ENCODE measurements at regions not wholly inside any gene's neighbourhood (a gene's known extent, or its start where the extent isn't known, plus 50 kb on each side); places are given as distances from the start of the nearest gene placed in this dataset.

- no peaks in the 10 kb centered on the region for H3K27me3 ChIP-seq
- H3K4me1 ChIP-seq, result no peaks in the 10 kb centered on the region
- H3K27ac ChIP-seq, result no peak overlapping the region
- no peaks in the 10 kb centered on the region for H3K9me3 ChIP-seq
- intact Hi-C loops (cut with DNase I), result no loop called here
- 79 to 80% methylated on average over 15 of the region's 15 CpGs for WGBS, 2 donors
- H3K36me3 ChIP-seq (replicated peaks in 1 of 2; ENCODE audit: insufficient read depth in 1 of 2, low read depth in 2 of 2), result no peaks in the 10 kb centered on the region
- no peak for ATAC-seq
- DNase-seq, result no peak
- no peak overlapping the region for H3K4me3 ChIP-seq
- TF ChIP-seq CTCF (IDR thresholded peaks at IDR 0.05) (no peak), POLR2A (IDR thresholded peaks at IDR 0.05) (no peak)
These were observed 254.0 kb upstream of the IRX1 start for GRCh38 chr5:3341446-3342240.

GRCh38 chr5:3340471-3340870, 255.2 kb upstream of the IRX1 start:
- intact Hi-C loops (cut with DNase I), result no loop called here
- Histone ChIP-seq H3K27ac (no peak overlapping the region), H3K36me3 (replicated peaks in 1 of 2; ENCODE audit: insufficient read depth in 1 of 2, low read depth in 2 of 2) (no peaks in the 10 kb centered on the region), H3K4me3 (no peak overlapping the region), H3K27me3 (no peaks in the 10 kb centered on the region), H3K9me3 (no peaks in the 10 kb centered on the region), H3K4me1 (no peaks in the 10 kb centered on the region)
- 62 to 69% methylated on average over 4 to 12 of the region's 12 CpGs for WGBS, 2 donors
- DNase-seq, result no peak
- TF ChIP-seq CTCF (IDR thresholded peaks at IDR 0.05) (no peak), POLR2A (IDR thresholded peaks at IDR 0.05) (no peak)
- no peak for ATAC-seq

DNA sequence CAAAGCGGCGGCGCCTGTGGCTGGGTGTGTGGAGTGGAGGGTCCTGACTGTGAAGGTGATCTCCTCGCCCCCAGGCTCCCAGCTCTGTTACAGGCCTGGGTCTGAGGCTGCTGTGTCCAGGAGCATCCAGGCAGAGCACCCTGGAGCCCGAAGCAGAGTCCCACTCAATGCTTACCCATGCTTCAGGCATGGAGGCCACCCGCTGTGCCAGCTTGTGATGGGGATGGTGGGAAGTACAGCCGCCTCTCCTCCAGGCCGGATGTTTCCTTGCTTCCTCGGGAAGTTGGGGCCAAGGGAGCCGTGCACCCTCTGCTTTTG, 255.9 kb upstream of the IRX1 start:
- WGBS, 2 donors, result 55 to 60% methylated on average over 9 to 10 of the region's 10 CpGs
- Histone ChIP-seq H3K4me3 (no peak overlapping the region), H3K36me3 (replicated peaks in 1 of 2; ENCODE audit: insufficient read depth in 1 of 2, low read depth in 2 of 2) (no peaks in the 10 kb centered on the region), H3K9me3 (no peaks in the 10 kb centered on the region), H3K27me3 (no peaks in the 10 kb centered on the region), H3K27ac (no peak overlapping the region), H3K4me1 (no peaks in the 10 kb centered on the region)
- no peak for TF ChIP-seq POLR2A (IDR thresholded peaks at IDR 0.05)
- no peak for TF ChIP-seq CTCF (IDR thresholded peaks at IDR 0.05)
- DNase-seq (no peak), ATAC-seq (no peak)
- intact Hi-C loops (cut with DNase I), result no loop called here

DNA sequence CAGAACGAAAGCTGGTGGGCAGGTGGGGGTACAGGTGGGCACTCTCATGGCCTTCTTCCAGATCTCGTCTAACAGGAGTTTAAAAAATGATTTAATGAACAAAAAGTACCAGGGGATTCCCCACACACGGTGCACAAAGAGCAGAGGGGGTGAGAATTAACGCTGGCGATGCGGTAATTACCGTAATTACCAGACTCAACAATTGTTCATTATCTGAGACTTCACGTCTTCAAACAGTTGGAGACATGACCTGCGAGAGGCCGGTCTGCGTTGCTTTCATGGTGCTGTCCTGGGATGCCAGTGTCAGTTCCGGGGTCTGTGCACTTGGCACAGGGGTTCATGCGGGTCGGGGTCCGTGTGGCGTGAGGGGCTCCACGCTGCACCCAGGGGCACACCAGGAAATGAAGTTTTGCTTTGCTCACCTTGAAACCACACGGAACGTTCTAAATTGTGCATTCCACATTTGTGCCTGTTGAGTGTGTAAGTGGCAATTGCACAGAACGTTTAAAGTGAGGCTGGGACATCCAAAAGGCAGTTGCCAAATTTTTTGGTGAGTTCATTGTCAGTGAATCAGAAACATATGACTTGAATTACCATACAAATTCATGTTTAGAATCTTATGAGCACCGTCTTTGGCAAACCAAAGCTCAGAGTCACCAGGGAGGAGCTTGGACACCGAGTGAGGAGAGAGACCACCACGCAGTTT, 256.4 kb upstream of the IRX1 start:
- no peak for DNase-seq
- WGBS, 2 donors, result 60% methylated on average over 19 to 23 of the region's 23 CpGs
- intact Hi-C loops (cut with DNase I), result no loop called here
- no peak overlapping the region for H3K27ac ChIP-seq
- TF ChIP-seq POLR2A (IDR thresholded peaks at IDR 0.05) (no peak), CTCF (IDR thresholded peaks at IDR 0.05) (no peak)
- no peak for ATAC-seq
- H3K9me3 ChIP-seq, result no peaks in the 10 kb centered on the region
- H3K4me3 ChIP-seq, result no peak overlapping the region
- H3K27me3 ChIP-seq, result no peaks in the 10 kb centered on the region
- H3K4me1 ChIP-seq, result no peaks in the 10 kb centered on the region
- no peaks in the 10 kb centered on the region for H3K36me3 ChIP-seq (replicated peaks in 1 of 2; ENCODE audit: insufficient read depth in 1 of 2, low read depth in 2 of 2)

All from body of pancreas (tissue), 4 donors.